ENCODE measurements at regions not wholly inside any gene's neighbourhood (a gene's known extent, or its start where the extent isn't known, plus 50 kb on each side); places are given as distances from the start of the nearest gene placed in this dataset.

DNA sequence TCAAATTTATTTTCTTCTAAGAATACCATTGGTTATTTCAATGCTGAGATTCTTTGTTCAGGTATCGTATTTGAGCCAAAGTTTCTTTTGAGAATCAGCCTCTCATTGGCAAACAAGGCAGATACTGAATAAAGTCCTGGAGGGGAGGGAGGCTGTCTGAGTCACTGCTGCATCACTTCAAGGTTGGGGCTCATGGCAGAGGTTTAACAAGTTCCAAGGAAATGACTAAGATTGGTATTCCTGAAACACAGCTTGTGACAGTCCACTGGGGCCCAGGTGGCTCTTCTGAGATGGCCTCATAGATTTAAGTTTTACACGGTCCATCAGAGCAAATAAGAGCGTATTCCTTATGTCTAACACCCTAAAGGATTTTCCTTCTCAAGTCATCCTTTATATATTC is 213.8 kb upstream of the STAC start:
- TF ChIP-seq, protein P1, sequence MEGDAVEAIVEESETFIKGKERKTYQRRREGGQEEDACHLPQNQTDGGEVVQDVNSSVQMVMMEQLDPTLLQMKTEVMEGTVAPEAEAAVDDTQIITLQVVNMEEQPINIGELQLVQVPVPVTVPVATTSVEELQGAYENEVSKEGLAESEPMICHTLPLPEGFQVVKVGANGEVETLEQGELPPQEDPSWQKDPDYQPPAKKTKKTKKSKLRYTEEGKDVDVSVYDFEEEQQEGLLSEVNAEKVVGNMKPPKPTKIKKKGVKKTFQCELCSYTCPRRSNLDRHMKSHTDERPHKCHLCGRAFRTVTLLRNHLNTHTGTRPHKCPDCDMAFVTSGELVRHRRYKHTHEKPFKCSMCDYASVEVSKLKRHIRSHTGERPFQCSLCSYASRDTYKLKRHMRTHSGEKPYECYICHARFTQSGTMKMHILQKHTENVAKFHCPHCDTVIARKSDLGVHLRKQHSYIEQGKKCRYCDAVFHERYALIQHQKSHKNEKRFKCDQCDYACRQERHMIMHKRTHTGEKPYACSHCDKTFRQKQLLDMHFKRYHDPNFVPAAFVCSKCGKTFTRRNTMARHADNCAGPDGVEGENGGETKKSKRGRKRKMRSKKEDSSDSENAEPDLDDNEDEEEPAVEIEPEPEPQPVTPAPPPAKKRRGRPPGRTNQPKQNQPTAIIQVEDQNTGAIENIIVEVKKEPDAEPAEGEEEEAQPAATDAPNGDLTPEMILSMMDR (IDR thresholded peaks at IDR 0.05), result no peak
- no peak for TF ChIP-seq POLR2AphosphoS5 (IDR thresholded peaks at IDR 0.05; ENCODE audit: insufficient read depth in 1 of 2, low read depth in 1 of 2)
- TF ChIP-seq POLR2A (IDR thresholded peaks at IDR 0.05), result no peak

Measured in vagina (tissue), 2 donors.